ENCODE measurements at regions not wholly inside any gene's neighbourhood (a gene's known extent, or its start where the extent isn't known, plus 50 kb on each side); places are given as distances from the start of the nearest gene placed in this dataset.
"Not testable (repeated sequence)": the region's sequence is repeated elsewhere in the genome, so short reads cannot be mapped to it uniquely, and the experiment has no call there.

DNA sequence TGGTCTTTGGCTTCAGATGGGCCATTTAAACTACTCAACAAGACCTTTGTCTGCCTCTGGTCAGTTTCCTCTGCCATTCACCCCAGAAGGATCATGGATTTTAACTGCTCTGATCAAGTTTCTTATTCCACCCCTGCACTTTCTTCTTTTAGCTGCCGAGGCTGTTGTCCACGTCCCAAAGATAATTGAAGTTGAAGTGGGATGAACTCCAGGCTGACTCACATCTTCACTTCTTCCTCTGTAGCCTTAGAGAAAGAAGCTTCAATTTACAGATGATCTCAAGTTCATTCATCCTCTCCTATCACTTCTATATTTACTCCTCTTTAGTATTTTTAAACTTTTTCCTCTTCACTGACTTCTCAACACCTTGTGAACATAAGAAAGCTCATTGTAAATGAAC lies 651.6 kb downstream of the UTRN start:
- DNase-seq, result no peak

DNA sequence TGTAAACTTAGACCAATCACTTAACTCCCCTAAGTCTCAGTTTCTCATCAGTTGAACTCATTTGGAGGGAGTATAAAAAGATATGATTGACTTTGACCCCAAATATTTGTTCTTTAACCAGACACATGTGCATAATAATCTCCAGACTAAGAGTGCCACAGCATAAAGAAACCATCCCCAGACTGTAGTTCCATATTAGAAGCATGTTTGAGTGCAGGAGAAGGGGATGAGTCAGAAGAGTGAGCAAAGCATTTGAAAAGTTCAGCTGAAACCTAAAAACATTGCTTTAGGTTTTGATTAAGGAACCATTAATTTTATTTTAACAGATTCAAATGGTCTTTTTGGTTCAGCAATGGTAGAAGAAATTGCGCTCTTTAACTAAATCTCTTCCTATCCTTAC lies 654.8 kb downstream of the UTRN start:
- DNase-seq, result no peak

DNA sequence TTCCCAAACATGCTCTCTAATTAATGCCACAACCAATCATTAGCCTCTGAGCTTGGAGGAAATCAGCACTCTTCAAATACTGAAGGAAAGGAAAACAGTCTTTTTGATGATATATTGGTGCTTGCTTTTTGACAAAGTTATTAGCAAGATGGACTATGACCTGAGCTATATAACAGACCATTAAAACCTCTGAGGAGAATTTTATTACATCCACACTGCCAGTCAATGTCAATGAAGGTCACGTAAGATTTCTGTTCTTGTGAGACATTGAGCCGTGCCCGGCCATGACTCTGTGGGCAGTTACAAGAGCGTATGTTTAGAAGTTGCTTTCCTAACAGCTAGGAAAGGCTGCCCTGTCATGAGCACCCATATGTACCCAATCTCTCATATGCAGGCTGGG lies 659.0 kb downstream of the UTRN start:
- DNase-seq, result no peak

DNA sequence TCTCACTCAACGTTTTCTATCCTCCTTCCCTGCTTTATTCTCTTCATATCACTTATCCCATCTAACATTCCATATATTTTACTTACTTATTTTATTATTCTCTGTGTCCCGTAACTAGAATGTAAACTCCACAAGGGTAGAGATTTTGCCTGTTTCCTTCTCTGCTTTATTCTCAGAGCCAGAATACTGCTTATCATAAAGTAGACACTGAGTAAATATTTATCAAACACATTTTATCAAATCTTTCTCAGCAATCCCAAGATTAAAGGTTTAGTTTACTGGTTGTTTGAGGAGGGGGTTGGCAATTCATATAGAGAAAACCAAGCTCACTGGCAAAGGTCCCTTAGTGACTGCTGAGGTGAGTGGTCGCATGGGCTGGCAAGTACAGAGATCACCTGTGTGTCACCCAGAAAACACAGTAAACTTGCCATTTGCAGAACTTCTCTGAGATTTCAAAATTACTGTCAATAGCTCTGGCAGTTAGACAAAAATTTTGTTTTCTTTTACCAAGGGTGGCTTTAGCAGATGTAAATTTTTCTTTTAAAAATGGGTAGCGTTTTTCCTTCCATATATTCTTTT lies 662.4 kb downstream of the UTRN start:
- DNase-seq, result no peak

DNA sequence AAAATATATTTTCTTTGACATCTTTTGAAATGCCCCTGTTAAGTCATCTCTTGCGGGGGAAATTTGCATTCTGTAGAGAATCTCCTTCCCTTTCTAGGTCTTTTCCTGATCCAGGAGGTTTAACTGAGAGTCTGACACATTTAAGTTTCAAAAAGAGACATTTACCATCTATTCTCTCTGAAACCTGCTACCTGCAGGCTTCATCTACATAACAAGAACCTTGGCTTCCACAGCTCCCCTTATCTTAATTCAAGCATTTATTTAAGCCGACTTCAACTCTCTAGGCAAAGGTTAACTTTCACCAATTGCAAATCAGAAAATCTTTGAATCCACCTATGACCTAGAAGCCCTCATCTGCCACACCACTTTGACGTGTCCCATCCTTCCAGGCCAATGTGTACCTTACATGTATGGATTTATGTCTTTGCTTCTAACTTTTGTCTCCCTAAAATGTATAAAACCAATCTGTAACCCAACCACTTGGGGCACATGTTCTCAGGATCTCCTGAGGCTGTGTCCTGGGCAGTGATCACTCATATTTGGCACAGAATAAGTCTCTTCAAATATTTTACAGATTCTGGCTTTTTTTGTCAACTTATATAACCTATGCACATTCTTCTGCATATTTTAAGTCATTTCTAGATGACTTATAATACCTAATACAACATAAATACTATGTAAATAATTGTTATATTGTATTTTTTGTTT lies 666.7 kb downstream of the UTRN start:
- DNase-seq, result no peak

DNA sequence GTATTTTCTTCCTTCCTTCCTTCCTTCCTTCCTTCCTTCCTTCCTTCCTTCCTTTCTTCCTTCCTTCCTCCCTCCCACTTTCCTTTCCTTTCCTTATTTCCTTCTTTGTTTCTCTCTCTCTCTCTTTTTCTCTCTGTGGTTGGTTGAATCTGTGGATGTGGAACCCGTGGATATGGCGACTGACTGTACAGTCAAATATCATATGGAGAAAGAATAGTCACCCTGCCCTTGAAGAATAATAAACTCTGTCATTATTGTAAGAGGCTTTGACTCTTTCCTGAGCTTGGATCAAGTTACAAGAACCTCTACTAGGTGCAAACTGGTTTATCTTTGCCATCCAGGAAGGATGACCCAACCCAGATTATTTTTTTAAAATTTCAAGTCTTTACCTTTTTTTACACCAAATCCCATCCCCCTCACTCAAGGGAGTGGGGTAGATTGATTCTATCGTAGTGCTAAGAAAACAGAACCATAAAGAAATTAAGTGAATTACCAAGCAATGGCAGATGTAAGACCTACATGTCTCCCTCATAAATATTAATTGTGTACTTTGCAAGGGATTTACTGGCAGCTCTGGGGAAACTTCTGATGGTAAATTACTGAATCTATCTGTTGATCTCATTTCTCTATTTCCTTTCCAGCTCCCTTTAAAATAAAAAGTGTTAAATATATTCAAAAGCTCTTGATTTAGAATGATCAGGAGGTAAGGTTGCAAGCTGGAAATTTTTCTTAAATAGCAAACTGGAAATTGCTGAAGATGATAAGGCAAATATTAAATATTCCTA lies 667.5 kb downstream of the UTRN start:
- DNase-seq, result no peak

DNA sequence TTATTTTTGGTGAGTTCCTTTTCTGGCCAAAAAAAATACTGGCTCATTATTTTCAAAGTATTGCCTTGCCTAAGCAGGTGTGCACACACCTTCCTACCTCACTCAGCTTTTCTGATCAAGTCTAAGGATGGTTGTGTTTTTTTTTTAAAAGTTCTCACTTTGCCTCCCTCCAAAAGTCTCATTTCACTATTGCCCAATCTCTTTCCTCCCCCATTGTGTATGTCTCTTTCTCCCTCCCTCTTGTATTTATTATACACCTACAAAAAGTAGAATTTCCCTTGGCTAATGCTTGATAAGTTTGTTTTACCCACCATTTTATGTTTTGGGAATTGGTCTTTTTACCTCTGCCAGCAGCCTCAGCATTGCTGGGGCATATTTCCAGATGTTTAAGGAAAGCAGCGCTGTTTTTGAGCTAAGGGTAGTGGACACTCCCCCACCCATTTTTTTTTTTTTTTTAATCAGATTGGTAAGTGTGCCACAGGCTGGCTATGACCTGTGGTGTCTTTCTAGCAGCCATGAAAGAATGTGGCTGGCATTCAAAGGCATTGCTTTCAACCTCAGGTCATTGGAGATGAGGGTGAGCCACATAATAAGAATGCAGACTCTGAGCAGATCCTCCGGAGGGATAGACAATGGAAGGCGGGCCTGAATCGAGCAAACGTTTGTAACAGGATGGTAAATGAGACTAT lies 668.6 kb downstream of the UTRN start:
- peak; percentile 79 for DNase-seq

DNA sequence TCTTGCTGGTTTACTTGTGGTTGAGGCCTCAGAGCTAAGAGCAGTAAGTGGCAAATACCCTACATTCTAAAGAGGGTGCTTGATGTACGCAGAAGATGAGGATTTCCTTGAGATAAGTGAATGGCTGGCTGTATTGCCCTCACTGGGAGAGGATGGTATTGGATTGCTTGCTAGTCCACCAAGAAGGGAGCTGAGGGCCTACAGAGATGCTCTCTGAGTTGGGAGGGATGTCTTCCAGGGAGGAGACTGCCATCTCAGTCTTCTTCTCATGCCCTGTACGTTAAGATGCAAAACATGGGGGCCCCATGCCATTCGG lies 669.1 kb downstream of the UTRN start:
- DNase-seq, result no peak

DNA sequence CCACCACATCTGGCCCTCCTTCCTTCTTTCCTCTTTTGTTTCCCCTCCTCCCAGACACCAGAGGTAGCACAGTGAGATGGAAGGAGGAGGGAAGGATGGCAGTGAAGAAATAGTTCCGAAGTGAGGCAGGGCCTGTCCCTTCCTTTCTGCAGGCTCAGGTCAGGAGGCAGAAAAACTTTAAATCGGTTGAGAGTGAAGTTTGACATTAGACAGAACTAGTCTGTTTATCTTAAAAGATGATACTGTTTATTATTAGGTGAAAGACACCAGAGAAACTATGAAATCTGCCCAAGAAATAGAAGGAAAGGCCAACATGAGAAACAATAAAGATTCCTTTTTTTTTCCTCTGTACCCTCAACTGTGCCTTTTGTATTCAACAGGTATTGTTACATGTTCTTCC lies 670.3 kb downstream of the UTRN start:
- DNase-seq, result no peak

DNA sequence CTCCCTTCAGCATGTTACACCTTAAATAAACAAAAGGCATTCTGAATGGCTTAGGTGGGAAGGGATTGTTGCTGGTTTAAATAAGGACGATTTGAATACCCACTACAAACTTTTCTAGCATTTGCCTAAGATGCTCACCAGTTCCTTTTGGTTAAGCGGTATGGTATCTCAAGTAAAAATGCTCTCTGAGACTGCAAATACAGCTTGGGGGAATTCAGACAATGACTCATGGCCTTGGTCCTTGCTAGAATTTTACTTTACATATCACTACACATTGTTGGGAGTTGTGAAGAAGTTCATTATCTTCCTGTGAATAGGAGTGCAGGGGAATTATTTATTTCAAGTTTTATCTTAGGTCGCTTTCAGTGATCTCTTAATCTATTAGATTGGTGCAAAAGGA lies 670.7 kb downstream of the UTRN start:
- DNase-seq, result no peak

DNA sequence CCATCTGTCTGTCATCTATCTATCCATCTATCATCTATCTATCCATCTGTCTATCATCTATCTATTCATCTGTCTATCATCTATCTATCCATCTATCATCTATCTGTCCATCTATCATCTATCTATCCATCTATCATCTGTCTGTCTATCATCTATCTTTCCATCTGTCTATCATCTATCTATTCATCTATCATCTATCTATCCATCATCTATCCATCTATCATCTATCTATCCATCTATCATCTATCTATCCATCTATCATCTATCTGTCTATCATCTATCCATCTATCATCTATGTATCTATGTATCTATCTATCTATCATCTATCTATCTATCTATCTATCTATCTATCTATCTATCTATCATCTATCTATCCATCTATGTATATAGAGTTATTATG lies 671.6 kb downstream of the UTRN start:
- DNase-seq, result not testable (repeated sequence)

DNA sequence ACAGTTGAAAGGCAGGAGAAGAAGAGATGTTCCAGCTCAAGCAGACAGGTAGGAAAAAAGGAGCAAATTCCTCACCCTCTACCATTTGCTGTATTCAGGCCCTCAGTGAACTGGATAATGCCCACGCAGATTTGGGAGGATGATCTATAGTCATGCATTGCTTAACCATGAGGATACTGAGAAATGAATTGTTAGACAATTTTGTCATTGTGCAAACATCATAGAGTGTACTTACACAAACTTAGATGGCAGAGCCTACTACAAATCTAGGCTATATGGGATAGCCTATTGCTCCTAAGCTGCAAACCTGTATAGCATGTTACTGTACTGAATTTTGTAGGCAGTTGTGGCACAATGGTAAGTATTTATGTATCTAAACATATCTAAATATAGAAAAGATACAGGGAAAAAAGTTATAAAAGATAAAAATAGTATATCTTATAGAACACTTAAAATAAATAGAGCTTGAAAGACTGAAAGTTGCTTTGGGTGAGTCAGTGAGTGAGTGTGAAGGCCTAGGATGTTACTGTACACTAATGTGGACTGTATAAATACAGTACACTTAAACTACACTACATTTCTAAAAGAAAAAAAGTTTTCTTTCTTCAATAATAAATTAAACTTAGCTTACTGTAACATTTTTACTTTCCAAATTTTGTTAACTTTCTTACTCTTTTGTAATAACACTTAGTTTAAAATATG lies 672.3 kb downstream of the UTRN start:
- no peak for DNase-seq

DNA sequence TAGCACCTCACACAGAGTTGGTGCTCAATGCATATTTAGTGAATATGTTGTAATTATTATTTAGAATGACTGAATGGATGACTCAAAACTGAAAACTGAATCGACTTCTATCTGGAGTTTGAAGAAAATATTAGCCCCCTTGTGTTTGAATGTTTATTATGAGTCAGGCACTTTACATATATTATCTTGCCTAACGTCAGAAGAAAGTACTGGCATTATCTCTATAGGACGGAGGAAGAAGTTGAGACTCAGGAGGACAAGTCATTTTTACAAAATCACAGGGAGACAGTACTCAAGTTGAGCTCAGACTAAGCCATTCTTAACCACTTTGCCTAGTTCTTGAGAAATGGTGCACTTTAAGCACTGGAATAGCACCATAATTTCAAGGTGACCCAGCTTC lies 684.0 kb downstream of the UTRN start:
- no peak for DNase-seq

DNA sequence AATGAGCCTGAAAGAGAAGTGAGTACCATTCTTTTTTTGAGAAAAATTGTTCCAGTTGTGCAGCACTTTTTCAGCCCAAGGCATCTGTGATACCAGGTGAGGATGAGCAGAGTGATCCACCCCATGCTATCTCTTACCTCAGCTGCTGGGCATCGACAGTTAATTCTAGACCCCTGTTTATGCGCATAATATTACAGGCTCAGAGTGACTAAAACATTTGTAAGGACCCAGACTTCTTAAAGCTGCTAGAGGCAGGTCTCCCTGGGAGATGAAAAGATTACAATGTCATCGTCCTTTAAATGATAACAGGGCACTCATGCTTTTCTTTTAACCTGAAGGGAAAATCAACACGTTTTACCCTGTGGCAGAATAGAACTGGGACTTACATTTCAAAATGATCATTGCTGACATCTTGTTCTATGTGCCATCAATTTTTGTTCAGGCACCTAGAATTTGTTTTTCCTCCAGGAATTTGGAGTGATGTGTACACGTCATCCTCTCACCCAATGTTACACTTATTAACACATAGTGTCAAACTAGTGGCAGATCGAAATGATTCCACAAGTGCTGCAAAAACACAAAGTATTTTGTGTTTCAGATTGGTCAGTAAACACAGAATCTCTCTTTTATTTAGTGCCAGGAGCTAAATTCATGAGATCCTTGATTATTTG lies 684.6 kb downstream of the UTRN start:
- peak; percentile 4 for DNase-seq

DNA sequence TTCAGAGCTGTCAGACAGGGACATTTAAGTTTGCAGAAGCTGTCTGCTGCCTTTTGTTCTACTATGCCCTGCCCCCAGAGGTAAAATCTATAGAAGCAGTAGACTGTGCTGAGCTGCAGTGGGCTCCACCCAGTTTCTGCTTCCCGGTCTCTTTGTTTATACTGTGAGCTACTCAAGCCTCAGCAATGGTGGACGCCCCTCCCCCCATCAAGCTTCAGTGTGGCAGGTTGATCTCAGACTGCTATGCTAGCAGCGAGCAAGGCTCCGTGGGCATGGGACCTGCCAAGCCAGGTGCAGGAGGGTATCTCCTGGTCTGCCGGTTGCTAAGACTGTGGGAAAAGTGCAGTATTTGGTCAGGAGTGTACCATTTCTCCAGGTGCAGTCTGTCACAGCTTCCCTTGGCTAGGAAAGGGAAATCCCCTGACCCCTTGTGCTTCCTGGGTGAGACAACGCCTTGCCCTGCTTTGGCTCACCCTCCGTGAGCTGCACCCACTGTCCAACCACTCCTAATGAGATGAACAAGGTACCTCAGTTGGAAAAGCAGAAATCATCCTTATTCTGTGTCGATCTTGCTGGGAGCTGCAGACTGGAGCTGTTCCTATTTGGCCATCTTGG lies 692.2 kb downstream of the UTRN start:
- DNase-seq, result peak; percentile 1

DNA sequence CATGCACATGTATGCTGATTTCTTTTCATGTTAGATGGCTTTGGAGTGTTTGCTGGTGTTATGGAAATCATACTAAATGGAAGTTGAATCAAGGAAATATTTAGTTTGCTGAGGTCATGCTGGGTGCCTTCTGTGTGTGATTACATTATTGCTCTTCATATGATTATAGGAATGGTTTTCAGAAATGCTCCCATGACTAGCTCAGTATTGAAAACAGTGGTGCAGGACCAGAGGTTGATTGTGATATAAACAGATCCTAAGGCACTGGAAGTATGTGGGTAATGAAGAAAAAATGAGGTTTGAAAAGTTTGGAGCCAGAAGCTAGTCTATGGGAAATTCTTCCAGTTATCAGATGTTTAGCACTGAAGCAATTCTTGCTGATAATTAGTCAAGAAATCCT lies 693.1 kb downstream of the UTRN start:
- no peak for DNase-seq

DNA sequence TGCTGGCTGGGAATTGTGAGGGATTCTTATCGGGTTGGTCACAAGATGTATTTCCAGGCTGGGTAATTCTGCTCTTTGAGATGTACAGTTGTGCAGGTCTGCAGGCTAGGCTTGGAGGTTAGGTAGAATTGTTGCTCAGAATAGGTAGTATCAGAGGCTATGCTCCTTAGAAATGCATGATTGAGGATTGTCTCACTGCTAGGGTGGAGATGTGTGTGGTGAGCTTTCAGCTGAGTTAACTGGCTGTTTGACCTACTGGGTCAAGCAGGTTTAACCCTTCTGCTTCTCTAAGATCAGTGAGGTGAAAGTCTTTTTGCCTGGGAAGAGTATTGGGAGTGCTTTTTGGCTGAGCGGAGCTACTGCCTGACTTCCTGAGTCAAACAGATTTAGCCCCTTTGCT lies 701.1 kb downstream of the UTRN start:
- DNase-seq, result no peak

DNA sequence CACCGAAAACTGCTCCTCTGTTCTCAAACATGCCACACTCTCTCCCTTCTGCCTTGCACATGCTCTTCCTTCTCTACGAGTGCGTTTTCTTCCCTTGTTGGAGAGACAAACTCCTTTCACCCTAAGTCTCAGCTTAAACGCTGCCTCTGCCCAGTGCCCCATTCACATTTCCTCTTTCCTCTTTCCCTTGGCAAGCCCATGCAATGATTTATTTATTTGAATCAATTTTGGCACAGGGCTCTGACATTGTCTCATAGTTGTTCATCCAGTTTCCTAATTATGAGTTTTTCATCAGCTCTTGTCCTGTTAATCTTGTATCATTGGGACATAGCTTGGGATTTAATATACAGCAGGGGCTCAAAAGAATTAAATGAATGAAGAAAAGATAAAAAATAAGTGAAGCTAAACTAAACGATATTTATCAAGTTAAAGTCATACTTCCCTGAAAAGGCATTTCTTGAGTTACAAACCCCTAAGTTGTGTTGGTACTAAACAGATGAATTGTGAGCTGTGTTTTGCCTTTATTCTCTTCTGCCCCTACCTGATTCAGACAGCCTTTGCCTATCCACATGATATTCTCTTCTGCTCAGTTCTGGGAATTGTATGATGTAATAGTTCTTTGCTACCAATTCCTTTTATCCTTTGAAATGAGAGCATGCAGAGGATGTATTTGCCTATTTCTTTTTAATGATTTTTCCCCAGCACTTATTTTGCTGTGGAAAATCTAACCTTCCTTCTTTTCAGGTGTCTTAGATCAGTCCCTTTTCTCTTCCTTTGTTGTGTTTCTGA lies 704.4 kb downstream of the UTRN start:
- DNase-seq, result no peak

DNA sequence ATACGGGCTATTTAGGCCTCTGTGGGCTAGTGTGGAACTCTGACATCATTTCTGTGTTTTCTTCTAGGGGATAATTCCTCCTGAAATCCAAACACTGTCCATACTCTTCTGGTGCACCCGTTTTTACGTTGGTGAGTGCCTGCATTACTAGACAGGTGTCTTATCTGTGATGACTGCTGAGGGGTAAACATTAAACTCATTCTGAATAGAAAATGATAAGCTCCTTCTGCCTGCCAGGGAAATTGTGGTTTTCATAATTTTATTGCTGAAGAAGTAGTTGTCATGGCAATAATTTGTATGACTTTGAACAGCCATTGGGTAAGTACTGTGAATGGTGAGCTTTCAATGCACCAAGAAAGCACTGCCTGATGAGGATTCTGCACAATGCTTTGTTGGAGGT lies 705.6 kb downstream of the UTRN start:
- no peak for DNase-seq

DNA sequence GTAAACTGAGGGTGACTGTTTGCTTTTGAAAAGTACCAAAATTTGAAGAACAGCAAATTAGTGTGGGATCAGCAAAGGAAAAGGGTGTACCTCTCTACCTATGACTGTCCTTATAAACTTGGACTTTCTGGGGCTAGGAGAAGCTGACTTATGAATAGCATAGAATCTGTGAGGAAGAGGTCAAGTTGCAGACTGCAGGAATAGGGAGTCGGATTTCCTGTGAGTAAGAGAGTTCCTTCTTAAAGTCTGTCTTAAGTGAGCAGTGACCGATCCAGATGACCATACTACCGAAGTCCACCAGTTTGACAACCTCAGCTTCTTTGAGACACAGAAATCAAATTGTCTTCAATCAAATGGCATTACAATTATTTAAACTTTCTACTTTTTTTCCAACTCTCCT lies 708.7 kb downstream of the UTRN start:
- no peak for DNase-seq

DNA sequence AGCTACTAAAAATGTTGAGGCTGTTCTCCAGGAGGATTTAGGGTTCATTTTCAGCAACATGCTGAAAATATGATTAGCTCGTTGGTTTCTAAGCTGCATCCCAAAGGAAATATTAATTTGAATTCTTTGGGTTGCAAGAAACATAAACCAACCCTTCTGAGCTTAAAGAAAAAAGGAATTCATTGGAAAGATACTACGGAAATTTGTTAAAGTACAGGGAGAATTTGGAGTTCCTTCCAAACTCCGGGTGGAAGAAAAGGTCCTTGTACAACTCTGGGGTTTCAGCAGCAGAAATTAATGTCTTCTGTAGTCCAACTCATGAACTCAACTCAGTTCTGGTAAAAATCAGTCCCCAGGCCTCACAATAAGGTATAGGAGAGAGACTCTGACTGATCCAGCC lies 712.9 kb downstream of the UTRN start:
- no peak for DNase-seq
